ENCODE measurements at regions not wholly inside any gene's neighbourhood (a gene's known extent, or its start where the extent isn't known, plus 50 kb on each side); places are given as distances from the start of the nearest gene placed in this dataset.

- DNase-seq (ENCODE audit: low read depth in 2 of 2): no peak
Measured at GRCh38 chr2:240284503-240285259, 144.2 kb upstream of the OTOS start.

- DNase-seq (ENCODE audit: low read depth in 2 of 2): no peak
Measured at GRCh38 chr2:240285725-240286124, 145.3 kb upstream of the OTOS start.

GRCh38 chr2:240286596-240286995 is 146.1 kb upstream of the OTOS start:
- DNase-seq (ENCODE audit: low read depth in 2 of 2): no peak

GRCh38 chr2:240287011-240287410 is 146.6 kb upstream of the OTOS start:
- no peak for DNase-seq (ENCODE audit: low read depth in 2 of 2)

- DNase-seq (ENCODE audit: low read depth in 2 of 2): no peak
Measured at GRCh38 chr2:240287496-240288086, 147.1 kb upstream of the OTOS start.

- DNase-seq (ENCODE audit: low read depth in 2 of 2): no peak
Measured at GRCh38 chr2:240288087-240288521, 147.4 kb upstream of the GPC1 start.

GRCh38 chr2:240289701-240290431 is 145.6 kb upstream of the GPC1 start:
- DNase-seq (ENCODE audit: low read depth in 2 of 2): no peak

GRCh38 chr2:240290432-240291336 is 144.8 kb upstream of the GPC1 start:
- DNase-seq (ENCODE audit: low read depth in 2 of 2): no peak

GRCh38 chr2:240291337-240292034 is 144.0 kb upstream of the GPC1 start:
- no peak for DNase-seq (ENCODE audit: low read depth in 2 of 2)

GRCh38 chr2:240292035-240292574 is 143.4 kb upstream of the GPC1 start:
- DNase-seq (ENCODE audit: low read depth in 2 of 2): no peak

- no peak for DNase-seq (ENCODE audit: low read depth in 2 of 2)
Measured at GRCh38 chr2:240292619-240293525, 142.6 kb upstream of the GPC1 start.

- DNase-seq (ENCODE audit: low read depth in 2 of 2): no peak
Measured at GRCh38 chr2:240293557-240294461, 141.7 kb upstream of the GPC1 start.

- DNase-seq (ENCODE audit: low read depth in 2 of 2): no peak
Measured at GRCh38 chr2:240294514-240294913, 140.9 kb upstream of the GPC1 start.

- no peak for DNase-seq (ENCODE audit: low read depth in 2 of 2)
Measured at GRCh38 chr2:240295256-240296103, 140.0 kb upstream of the GPC1 start.

GRCh38 chr2:240296104-240296406 is 139.4 kb upstream of the GPC1 start:
- DNase-seq (ENCODE audit: low read depth in 2 of 2): no peak

- DNase-seq (ENCODE audit: low read depth in 2 of 2): no peak
Measured at GRCh38 chr2:240296476-240297255, 138.8 kb upstream of the GPC1 start.
